GM19452 (cell line): ENCODE measurements at regions not wholly inside any gene's neighbourhood (a gene's known extent, or its start where the extent isn't known, plus 50 kb on each side); places are given as distances from the start of the nearest gene placed in this dataset.
A peak's percentile ranks its signal among the peaks of the same experiment; 100 is the strongest.

Experiments
- ATAC-seq: cut with Tn5 transposase; IDR thresholded peaks from one replicate; pipeline ENCODE4 v1.9.1; 2021; ENCODE audit not compliant: unreplicated experiment

GRCh38 chr5:124664287-124664686 lies 82.2 kb downstream of the ZNF608 start:
- ATAC-seq: no peak

GRCh38 chr5:124663101-124663506 lies 83.3 kb downstream of the ZNF608 start:
- no peak for ATAC-seq

- ATAC-seq: no peak
These were observed 84.2 kb downstream of the ZNF608 start for GRCh38 chr5:124662181-124662781.

GRCh38 chr5:124661317-124662141 lies 84.9 kb downstream of the ZNF608 start:
- ATAC-seq: no peak

GRCh38 chr5:124660229-124661093 lies 86.0 kb downstream of the ZNF608 start:
- ATAC-seq: no peak

- ATAC-seq: no peak
These were observed 86.6 kb downstream of the ZNF608 start for GRCh38 chr5:124659798-124660197.

GRCh38 chr5:124658867-124659557 lies 87.4 kb downstream of the ZNF608 start:
- ATAC-seq: no peak

- ATAC-seq: peak; percentile 35
These were observed 90.4 kb downstream of the ZNF608 start for GRCh38 chr5:124655921-124656511.

GRCh38 chr5:124655251-124655917 lies 91.1 kb downstream of the ZNF608 start:
- no peak for ATAC-seq

GRCh38 chr5:124654418-124654817 lies 92.0 kb downstream of the ZNF608 start:
- ATAC-seq: no peak

- ATAC-seq: no peak
These were observed 92.8 kb downstream of the ZNF608 start for GRCh38 chr5:124653666-124654065.

- no peak for ATAC-seq
These were observed 93.5 kb downstream of the ZNF608 start for GRCh38 chr5:124652892-124653441.

GRCh38 chr5:124652514-124652819 lies 94.0 kb downstream of the ZNF608 start:
- ATAC-seq: no peak

GRCh38 chr5:124651663-124652513 lies 94.6 kb downstream of the ZNF608 start:
- ATAC-seq: peak; percentile 18

GRCh38 chr5:124650951-124651662 lies 95.3 kb downstream of the ZNF608 start:
- no peak for ATAC-seq

GRCh38 chr5:124650147-124650561 lies 96.3 kb downstream of the ZNF608 start:
- ATAC-seq: peak; percentile 53

- peak; percentile 85 for ATAC-seq
These were observed 96.8 kb downstream of the ZNF608 start for GRCh38 chr5:124649491-124650146.
